SK-N-SH (cell line): ENCODE measurements at regions not wholly inside any gene's neighbourhood (a gene's known extent, or its start where the extent isn't known, plus 50 kb on each side); places are given as distances from the start of the nearest gene placed in this dataset.

Experiments used
- CTCF ChIA-PET: fragments of 300-600, 350-600 bp; formaldehyde crosslinking; extraction: SDS; loops from one replicate; lab custom pipeline; 2021; lab: Yijun Ruan, JAX
- POLR2A ChIA-PET: fragments of 350-600 bp; sonication (Branson Sonifier 250); formaldehyde crosslinking; extraction: SDS; loops from one replicate; lab custom pipeline; 2020; ENCODE audit warnings: antibody characterized with exemption, inconsistent platforms; lab: Yijun Ruan, JAX
- DNase-seq: peaks from one replicate; pipeline ENCODE4 v3.0.0; 2012
- H2AFZ ChIP-seq: fragments of 200-600 bp; sonication (generic); 2 replicates; pipeline ENCODE4 v1.8.1; 2016; ENCODE audit warnings: antibody characterized with exemption, mild to moderate bottlenecking, low read depth
- H3F3A ChIP-seq: fragments of 200-600 bp; sonication (generic); replicated peaks from 2 replicates; pipeline ENCODE3; 2016; ENCODE audit warnings: antibody characterized with exemption, mild to moderate bottlenecking; ENCODE audit not compliant: insufficient read depth
- H3K27ac ChIP-seq, 2 experiments: fragments of 200-500 bp in 1 of 2; fragments of 200-600 bp in 1 of 2; sonication (Bioruptor generic) in 1 of 2; sonication (generic), shearing (Covaris generic) in 1 of 2; 2 replicates each; pipeline versions ENCODE4 v1.5.1 to v1.6.1; 2014 to 2016; ENCODE audit warnings: low read depth in 2 of 2, inconsistent platforms in 1 of 2, low read length in 1 of 2, mild to moderate bottlenecking in 1 of 2, mixed read lengths in 1 of 2
- H3K27me3 ChIP-seq: fragments of 200-600 bp; sonication (generic), shearing (Covaris generic); 2 replicates; pipeline ENCODE4 v1.6.1; 2016; ENCODE audit warnings: mixed run types; ENCODE audit not compliant: insufficient read depth
- H3K36me3 ChIP-seq, 2 experiments: fragments of 200-500 bp in 1 of 2; fragments of 200-600 bp in 1 of 2; sonication (Bioruptor generic) in 1 of 2; sonication (generic) in 1 of 2; replicated peaks in 1 of 2; 2 replicates each; pipeline versions ENCODE3 to v1.5.1; 2014 to 2016; ENCODE audit warnings: low read length in 1 of 2, mild to moderate bottlenecking in 1 of 2; ENCODE audit not compliant: insufficient read depth in 2 of 2, control insufficient read depth in 1 of 2
- H3K4me1 ChIP-seq, 2 experiments: fragments of 200-500 bp in 1 of 2; fragments of 200-600 bp in 1 of 2; sonication (Bioruptor generic) in 1 of 2; sonication (generic), shearing (Covaris generic) in 1 of 2; 2 replicates each; pipeline versions ENCODE4 v1.5.1 to v1.6.1; 2014 to 2016; ENCODE audit warnings: low read depth in 1 of 2, low read length in 1 of 2, mixed run types in 1 of 2; ENCODE audit not compliant: insufficient read depth in 2 of 2, control insufficient read depth in 1 of 2
- H3K4me2 ChIP-seq: fragments of 200-600 bp; sonication (generic), shearing (Covaris generic); 2 replicates; pipeline ENCODE4 v1.6.1; 2017; ENCODE audit warnings: mixed run types
- H3K4me3 ChIP-seq, 2 experiments: fragments of 200-500 bp in 1 of 2; fragments of 200-600 bp in 1 of 2; sonication (Bioruptor generic) in 1 of 2; sonication (generic), shearing (Covaris generic) in 1 of 2; 2 replicates each; pipeline versions ENCODE4 v1.5.1 to v1.8.1; 2014 to 2016; ENCODE audit warnings: low read depth in 2 of 2, inconsistent platforms in 1 of 2, low read length in 1 of 2, mild to moderate bottlenecking in 1 of 2, mixed read lengths in 1 of 2, moderate library complexity in 1 of 2
- H3K79me2 ChIP-seq: fragments of 200-600 bp; sonication (generic); 2 replicates; pipeline ENCODE4 v1.8.1; 2017; ENCODE audit warnings: mild to moderate bottlenecking; ENCODE audit not compliant: insufficient read depth
- H3K9ac ChIP-seq: fragments of 200-600 bp; sonication (generic); 2 replicates; pipeline ENCODE4 v1.6.1; 2017; ENCODE audit warnings: mixed run types
- H3K9me2 ChIP-seq: fragments of 200-600 bp; sonication (generic); 2 replicates; pipeline ENCODE4 v1.6.1; 2017; ENCODE audit warnings: mixed run types
- H3K9me3 ChIP-seq: fragments of 200-600 bp; sonication (generic); 2 replicates; pipeline ENCODE4 v1.6.1; 2017; ENCODE audit warnings: mixed run types, mild to moderate bottlenecking, moderate library complexity
- H4K20me1 ChIP-seq: fragments of 200-600 bp; sonication (generic); 2 replicates; pipeline ENCODE4 v1.6.1; 2017; ENCODE audit warnings: mild to moderate bottlenecking, mixed run types; ENCODE audit not compliant: insufficient read depth
- CHD2 ChIP-seq: fragments of 150-350 bp; IDR thresholded peaks from 2 replicates; pipeline ENCODE4 v1.6.1; 2018; ENCODE audit warnings: low read length; ENCODE audit not compliant: partially characterized antibody
- ELF1 ChIP-seq: IDR thresholded peaks from 2 replicates; pipeline ENCODE4 v1.4.0; 2012
- FOSL2 ChIP-seq: IDR thresholded peaks from 2 replicates; pipeline ENCODE4 v1.4.0; 2012; ENCODE audit warnings: low read depth, mild to moderate bottlenecking, moderate library complexity, borderline replicate concordance
- FOXM1 ChIP-seq: IDR thresholded peaks from 2 replicates; pipeline ENCODE4 v1.4.0; 2012; ENCODE audit warnings: low read depth, mild to moderate bottlenecking
- GATA2 ChIP-seq: sonication (generic); formaldehyde crosslinking; IDR thresholded peaks from 2 replicates; pipeline ENCODE4 v1.5.0; 2020; ENCODE audit warnings: mild to moderate bottlenecking, missing genetic modification reagents
- NFIC ChIP-seq: IDR thresholded peaks from 2 replicates; pipeline ENCODE4 v1.4.0; 2012; ENCODE audit warnings: borderline replicate concordance
- RAD21 ChIP-seq: IDR thresholded peaks from 2 replicates; pipeline ENCODE4 v1.6.1; 2012; ENCODE audit warnings: mild to moderate bottlenecking, low read length
- RFX5 ChIP-seq: IDR thresholded peaks from 2 replicates; pipeline ENCODE4 v1.6.1; 2012; ENCODE audit warnings: mild to moderate bottlenecking, improper control_type of control experiment, low read length
- RXRA ChIP-seq: IDR thresholded peaks from 2 replicates; pipeline ENCODE4 v1.4.0; 2012; ENCODE audit warnings: low read depth, mild to moderate bottlenecking, borderline replicate concordance
- SMC3 ChIP-seq: IDR thresholded peaks from 2 replicates; pipeline ENCODE4 v1.6.1; 2012; ENCODE audit warnings: low read depth, low read length, improper control_type of control experiment
- TCF12 ChIP-seq: IDR thresholded peaks from 2 replicates; pipeline ENCODE4 v1.4.0; 2012
- TEAD4 ChIP-seq: IDR thresholded peaks from 2 replicates; pipeline ENCODE4 v1.4.0; 2012; ENCODE audit warnings: mild to moderate bottlenecking, borderline replicate concordance; ENCODE audit not compliant: insufficient read depth
- WGBS: methylation state at CpG from one replicate; pipeline ENCODE4 v1.1.6; 2017; ENCODE audit warnings: low lambda C conversion rate; 5-methylcytosine and 5-hydroxymethylcytosine counted together
- TF ChIP-seq, protein P1 (sequence below): IDR thresholded peaks from 2 replicates; pipeline ENCODE4 v1.6.1; 2012; ENCODE audit warnings: mild to moderate bottlenecking, low read depth, low read length, moderate library complexity
- TF ChIP-seq, protein P2 (sequence below): fragments of 200-600 bp; sonication (generic); IDR thresholded peaks from 2 replicates; pipeline ENCODE4 v1.6.1; 2017; ENCODE audit warnings: antibody characterized with exemption, mild to moderate bottlenecking, moderate library complexity
- TF ChIP-seq, protein P3 (sequence below): fragments of 150-350 bp; IDR thresholded peaks from 2 replicates; pipeline ENCODE4 v1.6.1; 2016; ENCODE audit warnings: mild to moderate bottlenecking, low read depth, low read length

DNA sequence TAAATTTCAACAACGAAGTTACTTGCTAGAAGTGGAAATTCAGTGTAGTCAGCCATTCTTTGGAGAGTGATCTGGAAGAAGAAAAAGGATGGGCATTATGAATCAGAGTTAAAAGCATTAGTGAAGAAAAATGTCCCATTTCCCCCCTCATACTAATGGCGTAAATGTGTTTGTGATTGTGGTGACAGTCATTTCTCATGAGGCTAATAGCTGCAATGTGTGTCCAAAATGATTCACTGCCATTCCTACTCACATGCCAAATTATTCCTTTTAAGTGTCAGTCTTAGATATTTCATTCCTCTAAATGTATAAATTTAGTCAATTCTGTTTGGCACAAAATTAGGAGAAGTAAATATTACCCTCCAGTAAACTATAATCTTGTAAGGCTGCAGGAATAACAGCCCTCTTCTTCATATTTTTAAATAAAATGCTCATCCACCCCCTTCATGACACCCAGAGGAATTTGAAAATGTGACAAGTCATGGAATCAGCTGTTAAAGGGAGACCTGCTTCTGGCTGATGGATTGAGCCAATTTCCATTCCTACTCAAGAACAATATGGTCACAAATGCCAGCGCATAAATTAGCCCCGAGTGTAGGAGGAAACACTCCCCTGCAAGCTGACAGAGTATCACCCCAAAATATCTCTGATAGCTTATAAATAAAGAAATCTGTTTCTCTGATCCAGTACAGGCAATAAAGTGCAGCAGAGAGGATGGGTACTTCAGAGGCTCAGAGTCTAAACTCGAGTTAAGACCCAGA is 912.3 kb upstream of the SEL1L start:
- Histone ChIP-seq H3K36me3 (no peaks in the 10 kb centered on the region), H3K9me3 (no peaks in the 10 kb centered on the region; the same call in 1 of the 2 replicates), H3K27me3 (no peaks in the 10 kb centered on the region), H3K79me2 (no peaks in the 10 kb centered on the region), H3K9ac (no peak overlapping the region), H3K4me1 (no peaks in the 10 kb centered on the region), H3K4me2 (no peak overlapping the region), H4K20me1 (no peaks in the 10 kb centered on the region), H3F3A (no peaks in the 10 kb centered on the region), H3K9me2 (no peaks in the 10 kb centered on the region), H3K27ac (no peak overlapping the region), H3K4me3 (no peak overlapping the region), H2AFZ (no peak overlapping the region)
- CTCF ChIA-PET = no interaction called here
- TF ChIP-seq FOSL2 = no peak
- TF ChIP-seq FOXM1 = no peak
- TF ChIP-seq, protein P1, sequence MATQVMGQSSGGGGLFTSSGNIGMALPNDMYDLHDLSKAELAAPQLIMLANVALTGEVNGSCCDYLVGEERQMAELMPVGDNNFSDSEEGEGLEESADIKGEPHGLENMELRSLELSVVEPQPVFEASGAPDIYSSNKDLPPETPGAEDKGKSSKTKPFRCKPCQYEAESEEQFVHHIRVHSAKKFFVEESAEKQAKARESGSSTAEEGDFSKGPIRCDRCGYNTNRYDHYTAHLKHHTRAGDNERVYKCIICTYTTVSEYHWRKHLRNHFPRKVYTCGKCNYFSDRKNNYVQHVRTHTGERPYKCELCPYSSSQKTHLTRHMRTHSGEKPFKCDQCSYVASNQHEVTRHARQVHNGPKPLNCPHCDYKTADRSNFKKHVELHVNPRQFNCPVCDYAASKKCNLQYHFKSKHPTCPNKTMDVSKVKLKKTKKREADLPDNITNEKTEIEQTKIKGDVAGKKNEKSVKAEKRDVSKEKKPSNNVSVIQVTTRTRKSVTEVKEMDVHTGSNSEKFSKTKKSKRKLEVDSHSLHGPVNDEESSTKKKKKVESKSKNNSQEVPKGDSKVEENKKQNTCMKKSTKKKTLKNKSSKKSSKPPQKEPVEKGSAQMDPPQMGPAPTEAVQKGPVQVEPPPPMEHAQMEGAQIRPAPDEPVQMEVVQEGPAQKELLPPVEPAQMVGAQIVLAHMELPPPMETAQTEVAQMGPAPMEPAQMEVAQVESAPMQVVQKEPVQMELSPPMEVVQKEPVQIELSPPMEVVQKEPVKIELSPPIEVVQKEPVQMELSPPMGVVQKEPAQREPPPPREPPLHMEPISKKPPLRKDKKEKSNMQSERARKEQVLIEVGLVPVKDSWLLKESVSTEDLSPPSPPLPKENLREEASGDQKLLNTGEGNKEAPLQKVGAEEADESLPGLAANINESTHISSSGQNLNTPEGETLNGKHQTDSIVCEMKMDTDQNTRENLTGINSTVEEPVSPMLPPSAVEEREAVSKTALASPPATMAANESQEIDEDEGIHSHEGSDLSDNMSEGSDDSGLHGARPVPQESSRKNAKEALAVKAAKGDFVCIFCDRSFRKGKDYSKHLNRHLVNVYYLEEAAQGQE = no peak
- TF ChIP-seq NFIC = no peak
- no peak for TF ChIP-seq RXRA
- TF ChIP-seq RAD21 = no peak
- no peak for TF ChIP-seq TEAD4
- no peak for TF ChIP-seq SMC3
- TF ChIP-seq TCF12 = no peak
- TF ChIP-seq, protein P2, sequence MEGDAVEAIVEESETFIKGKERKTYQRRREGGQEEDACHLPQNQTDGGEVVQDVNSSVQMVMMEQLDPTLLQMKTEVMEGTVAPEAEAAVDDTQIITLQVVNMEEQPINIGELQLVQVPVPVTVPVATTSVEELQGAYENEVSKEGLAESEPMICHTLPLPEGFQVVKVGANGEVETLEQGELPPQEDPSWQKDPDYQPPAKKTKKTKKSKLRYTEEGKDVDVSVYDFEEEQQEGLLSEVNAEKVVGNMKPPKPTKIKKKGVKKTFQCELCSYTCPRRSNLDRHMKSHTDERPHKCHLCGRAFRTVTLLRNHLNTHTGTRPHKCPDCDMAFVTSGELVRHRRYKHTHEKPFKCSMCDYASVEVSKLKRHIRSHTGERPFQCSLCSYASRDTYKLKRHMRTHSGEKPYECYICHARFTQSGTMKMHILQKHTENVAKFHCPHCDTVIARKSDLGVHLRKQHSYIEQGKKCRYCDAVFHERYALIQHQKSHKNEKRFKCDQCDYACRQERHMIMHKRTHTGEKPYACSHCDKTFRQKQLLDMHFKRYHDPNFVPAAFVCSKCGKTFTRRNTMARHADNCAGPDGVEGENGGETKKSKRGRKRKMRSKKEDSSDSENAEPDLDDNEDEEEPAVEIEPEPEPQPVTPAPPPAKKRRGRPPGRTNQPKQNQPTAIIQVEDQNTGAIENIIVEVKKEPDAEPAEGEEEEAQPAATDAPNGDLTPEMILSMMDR = no peak
- no peak for TF ChIP-seq GATA2
- TF ChIP-seq, protein P3, sequence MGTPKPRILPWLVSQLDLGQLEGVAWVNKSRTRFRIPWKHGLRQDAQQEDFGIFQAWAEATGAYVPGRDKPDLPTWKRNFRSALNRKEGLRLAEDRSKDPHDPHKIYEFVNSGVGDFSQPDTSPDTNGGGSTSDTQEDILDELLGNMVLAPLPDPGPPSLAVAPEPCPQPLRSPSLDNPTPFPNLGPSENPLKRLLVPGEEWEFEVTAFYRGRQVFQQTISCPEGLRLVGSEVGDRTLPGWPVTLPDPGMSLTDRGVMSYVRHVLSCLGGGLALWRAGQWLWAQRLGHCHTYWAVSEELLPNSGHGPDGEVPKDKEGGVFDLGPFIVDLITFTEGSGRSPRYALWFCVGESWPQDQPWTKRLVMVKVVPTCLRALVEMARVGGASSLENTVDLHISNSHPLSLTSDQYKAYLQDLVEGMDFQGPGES = no peak
- no peak for TF ChIP-seq CHD2
- no peak for TF ChIP-seq ELF1
- TF ChIP-seq RFX5 = no peak
- 18% methylated on average over 5 of the region's 5 CpGs for WGBS
- POLR2A ChIA-PET = no interaction called here
- no peak for DNase-seq
